HCT116 (cell line): ENCODE measurements at regions not wholly inside any gene's neighbourhood (a gene's known extent, or its start where the extent isn't known, plus 50 kb on each side); places are given as distances from the start of the nearest gene placed in this dataset.

ENCODE experiments used
- ATAC-seq: fragments of 200-7000 bp; cut with Tn5 transposase; 2 replicates; pipeline ENCODE4 v1.9.1; 2020; ENCODE audit warnings: mild to moderate bottlenecking, moderate library complexity
- BruUV-seq: library from RNA; stranded (reverse); fragments of 400-500 nt; replicated peaks from 2 replicates; lab custom pipeline; 2021; lab: Mats Ljungman, UMichigan
- CTCF ChIA-PET: fragments of 300-600 bp; sonication (Branson Sonifier 250); formaldehyde crosslinking; loops from one replicate; lab custom pipeline; 2021; ENCODE audit warnings: antibody characterized with exemption; lab: Charles Lee
- POLR2A ChIA-PET: fragments of 300-600, 350-600 bp; sonication (Branson Sonifier 250); formaldehyde crosslinking; loops from one replicate; lab custom pipeline; 2021; ENCODE audit warnings: antibody characterized with exemption; lab: Charles Lee
- RAD21 ChIA-PET, 2 experiments: fragments of 300-600 bp; sonication (Branson Sonifier 250); formaldehyde crosslinking; loops; one replicate each; lab custom pipeline; 2023; ENCODE audit warnings: low total read pairs in 2 of 2; ENCODE audit not compliant: uncharacterized antibody in 2 of 2, unreplicated experiment in 2 of 2, low non-redundant PET in 1 of 2; lab: Charles Lee
- DNase-seq: peaks from one replicate; pipeline ENCODE4 v3.0.0-alpha.2; 2010; ENCODE audit warnings: low read depth, low spot score
- H2AFZ ChIP-seq: fragments of 200-600 bp; shearing (Covaris generic), sonication (generic); 2 replicates; pipeline ENCODE4 v1.6.1; 2017; ENCODE audit warnings: low read depth, mixed run types, mixed read lengths, antibody characterized with exemption, low read length; ENCODE audit not compliant: poor library complexity, severe bottlenecking
- H3K27ac ChIP-seq: 2 replicates; pipeline ENCODE4 v1.5.1; 2012; ENCODE audit warnings: low read depth, low read length
- H3K27me3 ChIP-seq: fragments of 200-600 bp; sonication (generic); 2 replicates; pipeline ENCODE4 v1.6.1; 2016; ENCODE audit warnings: mixed run types, low read length, mixed read lengths; ENCODE audit not compliant: insufficient read depth
- H3K36me3 ChIP-seq, 2 experiments: fragments of 200-500 bp in 1 of 2; fragments of 200-600 bp in 1 of 2; sonication (Bioruptor generic) in 1 of 2; sonication (generic) in 1 of 2; 2 replicates each; pipeline versions ENCODE4 v1.5.1 to v1.6.1; 2014 to 2016; ENCODE audit warnings: low read length in 2 of 2, inconsistent platforms in 1 of 2, mixed read lengths in 1 of 2, mixed run types in 1 of 2; ENCODE audit not compliant: insufficient read depth in 2 of 2, control insufficient read depth in 1 of 2
- H3K4me1 ChIP-seq, 2 experiments: fragments of 200-600 bp in 1 of 2; sonication (generic) in 1 of 2; 2 replicates each; pipeline versions ENCODE4 v1.5.1 to v1.6.1; 2012 to 2017; ENCODE audit warnings: low read length in 2 of 2, inconsistent platforms in 1 of 2, mild to moderate bottlenecking in 1 of 2, mixed read lengths in 1 of 2, mixed run types in 1 of 2, moderate library complexity in 1 of 2; ENCODE audit not compliant: insufficient read depth in 2 of 2, control insufficient read depth in 1 of 2
- H3K4me2 ChIP-seq: fragments of 200-600 bp; sonication (generic); 2 replicates; pipeline ENCODE4 v1.6.1; 2017; ENCODE audit warnings: mixed run types, low read length, mixed read lengths
- H3K4me3 ChIP-seq, 2 experiments: fragments of 200-600 bp in 1 of 2; sonication (generic) in 1 of 2; replicated peaks in 1 of 2; 2 replicates each; pipeline ENCODE4 v1.5.1; 2011 to 2016; ENCODE audit warnings: low read length in 2 of 2, control low read depth in 1 of 2, low read depth in 1 of 2, mild to moderate bottlenecking in 1 of 2, mixed read lengths in 1 of 2, mixed run types in 1 of 2
- H3K79me2 ChIP-seq: fragments of 200-600 bp; sonication (generic); 2 replicates; pipeline ENCODE4 v1.6.1; 2017; ENCODE audit warnings: mild to moderate bottlenecking, mixed run types, low read length, moderate library complexity, mixed read lengths; ENCODE audit not compliant: insufficient read depth
- H3K9ac ChIP-seq: fragments of 200-600 bp; sonication (generic); 2 replicates; pipeline ENCODE4 v1.6.1; 2016; ENCODE audit warnings: low read length, mixed read lengths
- H3K9me2 ChIP-seq: fragments of 200-600 bp; sonication (generic), shearing (Covaris generic); 2 replicates; pipeline ENCODE4 v1.6.1; 2017; ENCODE audit warnings: mixed run types, mild to moderate bottlenecking, moderate library complexity; ENCODE audit not compliant: insufficient read depth
- H3K9me3 ChIP-seq, 2 experiments: fragments of 200-500 bp in 1 of 2; fragments of 200-600 bp in 1 of 2; sonication (Bioruptor generic) in 1 of 2; sonication (generic) in 1 of 2; 2 replicates each; pipeline ENCODE4 v1.6.1; 2014 to 2017; ENCODE audit warnings: low read length in 2 of 2, mixed read lengths in 2 of 2, inconsistent platforms in 1 of 2, low read depth in 1 of 2, mild to moderate bottlenecking in 1 of 2, mixed run types in 1 of 2, moderate library complexity in 1 of 2; ENCODE audit not compliant: control insufficient read depth in 1 of 2, insufficient read depth in 1 of 2
- H4K20me1 ChIP-seq: fragments of 200-600 bp; sonication (generic), shearing (Covaris generic); 2 replicates; pipeline ENCODE4 v1.6.1; 2017; ENCODE audit warnings: mixed run types, mild to moderate bottlenecking, moderate library complexity; ENCODE audit not compliant: insufficient read depth
- ATF3 ChIP-seq: IDR thresholded peaks from 2 replicates; pipeline ENCODE4 v1.6.1; 2012
- CBX3 ChIP-seq: IDR thresholded peaks from 2 replicates; pipeline ENCODE4 v1.6.1; 2012; ENCODE audit warnings: low read depth
- EGR1 ChIP-seq: IDR thresholded peaks from 2 replicates; pipeline ENCODE4 v1.6.1; 2012; ENCODE audit warnings: low read depth
- ELF1 ChIP-seq: IDR thresholded peaks from 2 replicates; pipeline ENCODE4 v1.6.1; 2012; ENCODE audit warnings: low read depth, borderline replicate concordance
- EZH2phosphoT487 ChIP-seq: fragments of 200-600 bp; IDR thresholded peaks from 2 replicates; pipeline ENCODE4 v1.6.1; 2018; ENCODE audit warnings: antibody characterized with exemption, borderline replicate concordance
- FOSL1 ChIP-seq: IDR thresholded peaks from 2 replicates; pipeline ENCODE4 v1.6.1; 2012; ENCODE audit warnings: low read depth
- JUND ChIP-seq: IDR thresholded peaks from 2 replicates; pipeline ENCODE4 v1.6.1; 2012
- MAX ChIP-seq: IDR thresholded peaks from 2 replicates; pipeline ENCODE4 v1.6.1; 2012
- POLR2A ChIP-seq: IDR thresholded peaks from 2 replicates; pipeline ENCODE4 v1.7.0; 2011; ENCODE audit warnings: borderline replicate concordance; ENCODE audit not compliant: insufficient read depth, insufficient read length; ENCODE audit errors: extremely low read depth
- POLR2AphosphoS5 ChIP-seq: IDR thresholded peaks from 2 replicates; pipeline ENCODE4 v1.6.1; 2011; ENCODE audit warnings: mild to moderate bottlenecking, low read depth, low read length, moderate library complexity
- RAD21 ChIP-seq: IDR thresholded peaks from 2 replicates; pipeline ENCODE4 v1.6.1; 2012; ENCODE audit warnings: low read depth, mild to moderate bottlenecking
- SIN3A ChIP-seq: IDR thresholded peaks from 2 replicates; pipeline ENCODE4 v1.6.1; 2012; ENCODE audit warnings: low read depth
- SP1 ChIP-seq: IDR thresholded peaks from 2 replicates; pipeline ENCODE4 v1.6.1; 2012; ENCODE audit warnings: low read depth
- SRF ChIP-seq: IDR thresholded peaks from 2 replicates; pipeline ENCODE4 v1.6.1; 2012; ENCODE audit warnings: low read depth
- TCF7L2 ChIP-seq: IDR thresholded peaks from 2 replicates; pipeline ENCODE4 v1.7.0; 2011; ENCODE audit warnings: borderline replicate concordance, inconsistent platforms; ENCODE audit not compliant: insufficient read depth, insufficient read length; ENCODE audit errors: extremely low read depth
- YY1 ChIP-seq: IDR thresholded peaks from 2 replicates; pipeline ENCODE4 v1.6.1; 2011; ENCODE audit warnings: low read length, low read depth, moderate library complexity, mild to moderate bottlenecking; ENCODE audit not compliant: insufficient replicate concordance; ENCODE audit errors: extremely low read depth
- ZBTB33 ChIP-seq: IDR thresholded peaks from 2 replicates; pipeline ENCODE4 v1.6.1; 2011; ENCODE audit warnings: mild to moderate bottlenecking, low read length, moderate library complexity; ENCODE audit not compliant: insufficient replicate concordance; ENCODE audit errors: extremely low read depth
- ZFX ChIP-seq: fragments of 450-650 bp; IDR thresholded peaks from 2 replicates; pipeline ENCODE4 v1.6.1; 2017
- ZNF274 ChIP-seq: fragments of 200-500 bp; sonication (Bioruptor generic); IDR thresholded peaks from 2 replicates; pipeline ENCODE4 v1.6.1; 2014; ENCODE audit warnings: mild to moderate bottlenecking, low read depth, low read length, inconsistent platforms
- intact Hi-C: fragments of 100-400 bp; cut with micrococcal nuclease; formaldehyde crosslinking; loops from 2 replicates; pipeline ENCODE4 v1.10.0; 2022
- TF ChIP-seq, protein P1 (sequence below): IDR thresholded peaks from 2 replicates; pipeline ENCODE4 v1.6.1; 2012; ENCODE audit warnings: low read depth

GRCh38 chr2:65595630-65596029 lies 163.2 kb upstream of the SPRED2 start:
- ChIA-PET POLR2A (no interaction called here), CTCF (no interaction called here), RAD21 (no interaction called here)
- no peak for TF ChIP-seq ZNF274
- TF ChIP-seq ZBTB33 = no peak
- TF ChIP-seq ELF1 = no peak
- no peak for TF ChIP-seq SIN3A
- no peak for TF ChIP-seq SRF
- TF ChIP-seq ZFX = no peak
- TF ChIP-seq SP1 = no peak
- TF ChIP-seq RAD21 = no peak
- no peak for TF ChIP-seq EZH2phosphoT487
- no peak for TF ChIP-seq TCF7L2
- no peak for TF ChIP-seq YY1
- TF ChIP-seq EGR1 = no peak
- no peak for TF ChIP-seq POLR2A
- no peak for TF ChIP-seq POLR2AphosphoS5
- no peak for TF ChIP-seq MAX
- TF ChIP-seq, protein P1, sequence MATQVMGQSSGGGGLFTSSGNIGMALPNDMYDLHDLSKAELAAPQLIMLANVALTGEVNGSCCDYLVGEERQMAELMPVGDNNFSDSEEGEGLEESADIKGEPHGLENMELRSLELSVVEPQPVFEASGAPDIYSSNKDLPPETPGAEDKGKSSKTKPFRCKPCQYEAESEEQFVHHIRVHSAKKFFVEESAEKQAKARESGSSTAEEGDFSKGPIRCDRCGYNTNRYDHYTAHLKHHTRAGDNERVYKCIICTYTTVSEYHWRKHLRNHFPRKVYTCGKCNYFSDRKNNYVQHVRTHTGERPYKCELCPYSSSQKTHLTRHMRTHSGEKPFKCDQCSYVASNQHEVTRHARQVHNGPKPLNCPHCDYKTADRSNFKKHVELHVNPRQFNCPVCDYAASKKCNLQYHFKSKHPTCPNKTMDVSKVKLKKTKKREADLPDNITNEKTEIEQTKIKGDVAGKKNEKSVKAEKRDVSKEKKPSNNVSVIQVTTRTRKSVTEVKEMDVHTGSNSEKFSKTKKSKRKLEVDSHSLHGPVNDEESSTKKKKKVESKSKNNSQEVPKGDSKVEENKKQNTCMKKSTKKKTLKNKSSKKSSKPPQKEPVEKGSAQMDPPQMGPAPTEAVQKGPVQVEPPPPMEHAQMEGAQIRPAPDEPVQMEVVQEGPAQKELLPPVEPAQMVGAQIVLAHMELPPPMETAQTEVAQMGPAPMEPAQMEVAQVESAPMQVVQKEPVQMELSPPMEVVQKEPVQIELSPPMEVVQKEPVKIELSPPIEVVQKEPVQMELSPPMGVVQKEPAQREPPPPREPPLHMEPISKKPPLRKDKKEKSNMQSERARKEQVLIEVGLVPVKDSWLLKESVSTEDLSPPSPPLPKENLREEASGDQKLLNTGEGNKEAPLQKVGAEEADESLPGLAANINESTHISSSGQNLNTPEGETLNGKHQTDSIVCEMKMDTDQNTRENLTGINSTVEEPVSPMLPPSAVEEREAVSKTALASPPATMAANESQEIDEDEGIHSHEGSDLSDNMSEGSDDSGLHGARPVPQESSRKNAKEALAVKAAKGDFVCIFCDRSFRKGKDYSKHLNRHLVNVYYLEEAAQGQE = no peak
- no peak for TF ChIP-seq FOSL1
- TF ChIP-seq ATF3 = no peak
- TF ChIP-seq CBX3 = no peak
- TF ChIP-seq JUND = no peak
- intact Hi-C loops = no loop called here
- H3K9me2 ChIP-seq = no peaks in the 10 kb centered on the region; the same call in 1 of the 2 replicates
- BruUV-seq = no TSS peak
- DNase-seq (no peak), ATAC-seq (no peak)
- H3K9me3 ChIP-seq = no peaks in the 10 kb centered on the region
- H3K36me3 ChIP-seq = no peaks in the 10 kb centered on the region
- H3K79me2 ChIP-seq = no peaks in the 10 kb centered on the region
- no peak overlapping the region for H3K4me2 ChIP-seq
- H3K9ac ChIP-seq = no peak overlapping the region
- no peaks in the 10 kb centered on the region for H3K27me3 ChIP-seq
- no peak overlapping the region for H2AFZ ChIP-seq
- no peak overlapping the region for H3K27ac ChIP-seq
- H3K4me3 ChIP-seq = no peak overlapping the region
- H4K20me1 ChIP-seq = no peaks in the 10 kb centered on the region
- H3K4me1 ChIP-seq = no peaks in the 10 kb centered on the region
